HG03175 (cell line): ENCODE measurements at regions not wholly inside any gene's neighbourhood (a gene's known extent, or its start where the extent isn't known, plus 50 kb on each side); places are given as distances from the start of the nearest gene placed in this dataset.
A peak's percentile ranks its signal among the peaks of the same experiment; 100 is the strongest.

Experiments
- ATAC-seq: cut with Tn5 transposase; IDR thresholded peaks from one replicate; pipeline ENCODE4 v1.9.1; 2021; ENCODE audit warnings: mild to moderate bottlenecking, moderate library complexity; ENCODE audit not compliant: unreplicated experiment

DNA sequence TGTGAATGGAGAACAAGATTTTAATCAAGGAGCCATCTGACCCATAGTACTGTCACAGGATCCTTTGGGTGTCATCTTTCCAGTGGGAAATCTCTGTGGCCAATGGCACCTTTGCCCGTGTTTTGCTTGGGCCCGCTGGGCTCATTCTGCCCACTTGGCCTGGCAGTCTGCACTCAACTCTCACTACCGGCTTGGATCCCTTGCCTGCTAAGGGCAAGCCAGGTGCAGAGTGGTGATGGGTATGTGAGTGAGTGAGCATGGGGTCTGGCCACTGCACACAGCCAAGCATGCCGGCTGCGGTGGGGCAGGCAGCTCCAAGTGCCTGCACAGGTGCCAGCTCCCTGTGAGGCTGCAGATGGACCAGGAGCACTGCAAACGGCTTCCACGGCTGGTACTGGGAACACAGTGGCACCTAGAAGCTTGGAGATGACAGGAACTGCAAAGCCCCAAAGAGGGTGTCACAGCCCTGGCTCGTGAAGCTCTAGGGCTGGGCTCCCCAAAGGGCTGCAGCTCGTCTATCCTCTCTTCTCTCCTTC is 454.5 kb downstream of the TMA16 start:
- ATAC-seq, result no peak

DNA sequence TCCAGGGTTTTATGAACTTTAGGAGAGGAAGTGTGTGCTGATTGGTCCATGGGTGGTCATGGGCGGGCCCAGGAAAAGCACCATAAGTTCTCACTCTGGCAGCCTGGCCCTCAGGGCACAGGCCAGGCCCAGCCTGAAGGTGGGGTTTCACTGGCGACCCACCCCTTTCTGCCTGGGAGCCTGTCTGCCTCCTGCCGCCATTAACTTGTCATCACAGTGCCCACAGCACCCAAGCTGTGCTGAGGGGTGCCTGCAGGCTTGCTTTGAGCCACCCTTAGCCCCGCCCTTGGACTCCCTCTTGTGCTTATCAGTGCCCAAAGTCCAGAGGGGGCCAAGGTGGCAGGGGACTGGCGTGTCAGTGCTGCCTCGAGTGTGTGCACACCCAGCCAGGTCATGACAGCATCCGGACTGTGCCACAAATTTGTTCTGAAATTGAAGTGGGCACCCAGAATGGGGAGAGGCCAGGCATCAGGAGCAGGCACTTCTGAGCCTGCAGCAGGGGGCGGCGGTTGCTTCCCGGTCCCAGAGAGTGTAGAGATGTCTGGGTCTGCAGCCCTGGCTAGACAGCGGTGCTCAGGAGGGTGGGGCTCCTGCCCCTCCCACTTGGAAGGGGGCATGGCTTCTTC is 455.6 kb downstream of the TMA16 start:
- ATAC-seq, result no peak

DNA sequence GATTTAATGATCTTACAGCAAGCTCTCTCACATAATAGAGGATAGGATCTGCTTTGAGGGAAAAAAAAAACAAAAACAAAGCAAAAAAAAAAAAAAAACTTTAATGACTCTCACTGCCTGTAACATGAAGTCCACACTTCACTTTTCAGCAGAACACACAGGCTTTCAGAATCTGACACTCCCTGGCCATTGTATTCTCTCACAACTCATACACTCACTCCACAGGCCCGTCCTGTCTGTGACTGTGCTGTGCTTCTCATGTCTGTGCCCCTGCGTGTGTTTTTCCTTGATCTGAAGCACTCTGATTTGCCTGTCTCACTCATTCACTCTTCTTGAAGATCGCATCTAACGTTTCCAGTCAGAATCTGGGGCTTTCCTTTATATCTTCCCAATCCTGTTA is 460.8 kb downstream of the TMA16 start:
- ATAC-seq, result no peak

GRCh38 chr4:163958751-163959150 is 464.3 kb downstream of the TMA16 start:
- ATAC-seq, result no peak

GRCh38 chr4:163959932-163960331 is 465.4 kb downstream of the TMA16 start:
- no peak for ATAC-seq

DNA sequence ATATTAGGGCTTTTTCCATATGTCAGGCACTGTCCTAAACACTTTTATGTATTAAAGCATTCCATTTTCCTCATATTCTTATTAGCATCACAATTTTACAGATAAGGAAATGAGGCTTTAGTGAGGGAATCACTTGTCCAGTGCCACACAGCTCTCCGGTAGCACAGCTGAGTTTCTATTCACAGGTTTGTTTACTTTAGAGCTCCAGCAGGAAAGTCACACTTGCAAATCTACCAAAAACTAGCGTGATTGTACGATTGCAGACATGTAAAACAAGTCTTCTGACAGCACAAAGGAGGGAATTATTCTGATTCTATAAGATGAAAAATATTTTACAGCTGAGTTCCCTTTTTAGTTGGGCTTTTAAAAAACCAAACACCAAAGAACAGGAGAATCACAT is 472.1 kb downstream of the TMA16 start:
- ATAC-seq, result no peak

GRCh38 chr4:163967263-163967662 is 472.8 kb downstream of the TMA16 start:
- peak; percentile 37 for ATAC-seq

DNA sequence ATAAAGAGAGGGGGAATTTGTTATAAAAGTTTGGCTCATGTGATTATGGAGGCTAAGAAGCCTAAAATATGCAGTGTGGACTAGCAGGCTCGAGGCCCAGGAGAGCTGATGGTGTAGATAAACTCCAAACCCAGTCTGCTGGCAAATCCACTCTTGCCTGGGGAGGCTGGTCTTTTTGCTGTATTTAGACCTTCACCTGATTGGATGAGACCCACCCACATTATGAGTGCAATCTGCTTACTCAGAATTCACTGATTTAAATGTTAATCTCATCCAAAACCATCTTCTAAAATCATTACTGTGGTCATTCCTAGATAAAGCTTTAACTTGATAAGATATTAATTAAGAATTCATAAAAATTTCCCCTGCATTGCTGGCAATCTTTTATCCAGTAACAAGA is 473.2 kb downstream of the TMA16 start:
- ATAC-seq, result no peak

DNA sequence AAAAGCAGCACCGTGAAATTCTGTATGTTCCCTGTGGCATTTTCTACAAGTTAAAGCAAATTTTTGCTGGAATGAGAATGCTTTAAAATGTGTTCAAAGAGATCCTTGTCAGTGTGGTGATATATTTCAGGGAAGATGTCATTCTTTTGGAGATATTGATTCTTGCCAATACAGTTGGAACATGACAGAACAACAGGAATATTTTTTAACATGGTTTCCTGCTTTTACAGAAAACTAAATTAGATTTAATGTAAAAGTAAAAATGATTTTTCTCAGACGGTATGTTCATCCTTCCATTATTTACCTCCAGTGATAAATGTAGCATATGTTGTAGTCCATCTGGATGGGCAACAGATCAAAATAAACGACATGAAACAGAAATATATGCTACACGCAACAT is 474.8 kb downstream of the TMA16 start:
- ATAC-seq, result no peak

GRCh38 chr4:163976588-163976987 is 482.1 kb downstream of the TMA16 start:
- ATAC-seq, result no peak

- ATAC-seq, result no peak
Observed at GRCh38 chr4:163988391-163988790, 493.9 kb downstream of the TMA16 start.

DNA sequence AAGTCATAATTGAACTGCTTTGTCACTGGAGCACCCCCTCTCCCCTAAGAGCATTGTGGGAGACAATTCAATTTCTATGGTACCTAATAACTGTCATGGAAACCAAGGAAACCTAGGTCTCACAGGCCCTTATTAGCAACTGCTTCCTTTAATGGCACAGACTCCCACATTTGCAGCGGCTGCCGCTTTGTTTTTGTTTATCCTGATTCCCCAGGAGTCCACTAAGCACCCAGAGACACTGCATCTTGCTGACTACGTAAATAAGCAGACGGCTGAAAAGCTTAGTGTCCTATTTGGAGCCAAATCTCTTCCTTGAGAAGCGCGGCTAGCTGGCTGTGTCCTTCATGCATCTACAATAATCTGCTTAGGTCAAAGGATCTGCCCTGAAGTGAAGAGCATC is 494.4 kb downstream of the TMA16 start:
- ATAC-seq, result no peak

- ATAC-seq, result no peak
Observed at GRCh38 chr4:163991298-163991865, 496.9 kb downstream of the TMA16 start.

GRCh38 chr4:164009435-164009834 is 514.9 kb downstream of the TMA16 start:
- no peak for ATAC-seq

- ATAC-seq, result peak; percentile 17
Observed at GRCh38 chr4:164011791-164012190, 517.3 kb downstream of the TMA16 start.

GRCh38 chr4:164012396-164013027 is 518.0 kb downstream of the TMA16 start:
- peak; percentile 56 for ATAC-seq

- no peak for ATAC-seq
Observed at GRCh38 chr4:164021947-164022346, 527.5 kb downstream of the TMA16 start.

GRCh38 chr4:164023214-164023613 is 528.7 kb downstream of the TMA16 start:
- peak; percentile 59 for ATAC-seq

GRCh38 chr4:164027805-164028204 is 533.3 kb downstream of the TMA16 start:
- no peak for ATAC-seq

DNA sequence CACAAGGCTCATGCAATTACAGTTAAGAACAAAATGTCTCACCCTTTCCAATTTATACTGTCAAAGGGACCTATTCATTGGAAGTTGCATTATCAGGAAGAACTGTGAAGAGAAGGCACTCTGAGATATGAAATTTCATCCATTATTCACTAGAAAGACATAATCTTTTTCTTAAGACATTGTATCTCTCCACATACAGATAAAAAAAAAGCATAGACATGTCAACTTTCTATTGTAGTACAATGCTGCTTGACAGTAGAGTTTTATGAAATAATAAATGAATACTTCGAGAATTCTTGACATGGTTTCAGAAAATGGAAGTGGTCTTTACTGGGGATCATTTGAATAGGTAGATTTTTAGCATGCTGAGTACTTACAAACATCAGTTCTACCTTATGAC is 545.0 kb downstream of the TMA16 start:
- no peak for ATAC-seq

- no peak for ATAC-seq
Observed at GRCh38 chr4:164056426-164057142, 562.1 kb downstream of the TMA16 start.
